UCSD-AML1 (cell line): ENCODE measurements at regions not wholly inside any gene's neighbourhood (a gene's known extent, or its start where the extent isn't known, plus 50 kb on each side); places are given as distances from the start of the nearest gene placed in this dataset.
A peak's percentile ranks its signal among the peaks of the same experiment; 100 is the strongest.

Experiments used
- DNase-seq: peaks from one replicate; lab custom pipeline; 2025; ENCODE audit not compliant: unreplicated experiment; lab: John Stamatoyannopoulos, UW

GRCh38 chr13:80237646-80238045 lies 103.3 kb downstream of the SPRY2 start:
- no peak for DNase-seq

DNA sequence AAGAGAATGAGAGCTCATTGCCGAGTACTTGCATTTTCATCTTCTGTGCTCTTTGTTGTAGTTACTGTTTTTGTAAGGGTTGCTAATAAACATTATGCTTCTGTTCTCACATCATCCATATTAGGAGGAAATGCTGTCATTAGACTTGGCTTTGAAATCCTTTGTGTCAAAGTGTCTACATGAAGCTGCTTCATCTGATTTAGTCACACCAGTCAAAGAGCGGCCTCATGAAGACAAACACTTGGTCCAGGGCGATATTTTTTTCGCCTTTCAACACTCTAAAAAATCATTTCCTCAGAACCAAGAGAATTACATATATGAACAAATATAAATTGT lies 105.0 kb downstream of the SPRY2 start:
- DNase-seq: no peak

GRCh38 chr13:80235166-80235966 lies 105.6 kb downstream of the SPRY2 start:
- no peak for DNase-seq

DNA sequence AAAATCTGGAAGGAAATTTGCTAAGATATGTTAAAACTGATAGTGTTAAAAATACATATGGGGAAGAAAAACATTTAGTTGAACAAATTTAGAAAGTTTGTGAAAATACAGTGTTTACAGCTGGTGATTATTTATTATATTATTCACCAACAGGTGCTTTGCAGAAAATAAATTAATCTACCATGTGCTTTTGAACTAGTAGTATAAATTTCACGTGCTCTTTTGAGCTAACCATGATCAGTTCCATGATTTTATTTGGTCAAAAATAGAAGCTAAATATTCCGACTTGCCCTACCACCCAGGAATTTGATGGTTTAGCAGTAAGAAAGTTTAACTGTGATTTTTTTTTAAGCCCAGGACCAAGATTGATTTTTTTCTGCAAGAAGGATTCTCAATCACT lies 113.3 kb downstream of the SPRY2 start:
- no peak for DNase-seq

GRCh38 chr13:80226645-80227044 lies 114.3 kb downstream of the SPRY2 start:
- DNase-seq: no peak

- DNase-seq: no peak
Measured at GRCh38 chr13:80224468-80224867, 116.5 kb downstream of the SPRY2 start.

DNA sequence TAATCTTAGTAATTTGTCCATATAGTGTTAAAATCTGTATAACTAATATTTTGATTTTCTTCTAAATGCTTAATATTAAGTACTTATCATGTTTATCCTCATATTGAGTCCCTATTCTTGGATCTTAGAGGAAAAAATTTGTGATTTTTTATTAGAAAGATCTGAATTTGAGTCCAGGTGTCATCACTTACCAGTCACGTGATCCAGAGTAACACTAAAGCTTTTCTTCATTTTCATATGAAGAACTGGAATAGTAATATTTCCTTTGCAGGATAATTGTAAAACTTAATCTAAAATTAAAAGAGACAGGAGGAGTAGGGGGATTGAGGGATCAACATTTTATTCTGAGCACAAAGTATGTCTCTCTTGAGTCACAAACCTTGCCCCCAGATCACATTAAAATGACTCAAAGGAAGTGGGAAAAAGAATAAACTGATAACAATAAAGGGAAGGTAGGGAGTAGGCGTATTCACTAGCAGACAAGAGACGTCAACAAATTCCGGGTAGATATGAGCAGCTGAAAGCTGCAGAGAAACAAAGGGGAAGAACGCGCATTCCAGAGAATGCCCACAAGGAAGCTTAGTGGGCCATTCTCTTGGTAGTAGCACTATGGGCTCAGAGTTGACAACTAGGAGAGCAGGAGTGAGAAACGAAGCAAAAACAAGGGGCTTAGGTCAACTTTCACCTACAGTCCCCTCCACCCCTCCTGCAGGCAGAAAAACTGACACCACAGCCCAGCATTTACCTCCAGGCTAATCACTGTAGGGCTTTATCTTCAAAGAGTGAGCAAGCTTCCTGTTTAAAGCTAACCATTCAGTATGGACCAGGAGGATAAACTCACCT lies 123.1 kb downstream of the SPRY2 start:
- DNase-seq: peak; percentile 25

DNA sequence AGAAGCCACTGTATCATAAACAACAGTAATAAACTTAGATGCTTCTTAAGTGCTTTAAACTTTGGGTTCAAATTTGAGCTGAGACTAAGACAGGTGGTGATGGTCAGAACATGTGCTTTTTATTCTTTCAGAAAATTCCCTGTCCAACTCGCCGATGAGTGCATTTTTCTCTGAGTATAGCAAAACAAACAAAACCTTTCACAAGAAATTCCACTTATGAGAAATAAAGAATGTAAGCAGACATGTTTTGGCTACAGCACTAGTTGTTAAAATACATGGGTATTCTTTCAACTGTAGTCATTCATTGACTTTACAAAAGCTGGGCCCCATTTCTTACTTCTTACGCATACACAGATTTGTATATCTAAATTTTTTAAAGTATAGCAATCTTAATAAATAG lies 125.6 kb downstream of the SPRY2 start:
- DNase-seq: no peak

GRCh38 chr13:80214521-80214991 lies 126.4 kb downstream of the SPRY2 start:
- no peak for DNase-seq

DNA sequence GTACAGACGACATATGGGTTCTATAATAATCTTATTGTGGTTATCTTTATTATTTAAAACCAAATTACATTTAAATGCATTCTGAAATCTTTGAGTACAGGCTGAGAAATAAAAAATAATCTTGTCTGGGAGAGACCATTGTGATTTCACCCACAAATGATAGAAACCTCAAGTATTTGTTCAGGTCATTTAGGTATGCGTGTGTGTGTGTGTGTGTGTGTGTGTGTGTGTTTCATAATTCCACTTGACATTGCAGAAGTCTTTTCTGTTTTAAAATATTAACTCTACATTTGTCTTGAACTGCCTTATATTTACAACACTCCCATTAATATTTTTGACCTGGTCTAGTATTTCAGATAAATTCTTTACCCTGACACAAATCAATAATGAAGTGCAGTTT lies 126.9 kb downstream of the SPRY2 start:
- DNase-seq: no peak

- DNase-seq: no peak
Measured at GRCh38 chr13:80213201-80213600, 127.7 kb downstream of the SPRY2 start.

- DNase-seq: no peak
Measured at GRCh38 chr13:80211566-80211965, 129.4 kb downstream of the SPRY2 start.

DNA sequence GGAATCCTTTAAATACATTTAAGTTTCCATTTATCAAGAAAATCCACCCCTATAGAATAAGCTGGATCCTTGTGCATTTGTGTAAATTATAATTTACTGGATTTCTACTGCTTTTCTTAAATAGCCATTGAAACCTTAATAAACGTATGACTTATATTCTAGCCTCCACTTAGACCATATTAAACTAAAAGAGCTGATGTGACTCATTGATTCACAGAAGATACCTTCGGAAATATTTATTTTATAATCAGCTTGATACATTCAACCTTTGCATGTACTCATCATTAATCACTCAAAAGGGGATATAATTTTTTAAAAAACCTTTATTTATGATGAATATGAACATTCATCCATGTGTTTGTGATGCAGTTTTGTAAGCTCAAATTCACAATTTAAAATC lies 136.3 kb downstream of the SPRY2 start:
- no peak for DNase-seq

DNA sequence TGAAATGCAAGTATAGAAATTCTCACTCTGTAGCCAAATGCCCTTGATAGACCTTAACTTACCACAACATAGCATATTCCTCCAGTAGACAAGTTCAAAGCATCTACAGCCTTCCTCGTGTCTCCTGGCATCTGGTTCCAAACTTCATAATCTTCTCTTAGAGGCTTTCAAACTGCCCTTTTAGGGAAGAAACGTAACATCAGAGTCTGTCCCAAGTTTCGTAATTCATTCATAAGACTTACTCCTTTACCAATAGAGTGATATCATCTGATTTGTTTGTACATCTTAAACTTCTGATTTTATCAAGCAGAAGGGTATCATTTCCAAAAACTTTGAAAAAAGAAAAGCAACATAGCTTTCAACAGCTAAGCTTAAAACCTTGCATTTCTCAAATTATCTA lies 137.4 kb downstream of the SPRY2 start:
- no peak for DNase-seq

GRCh38 chr13:80201694-80202468 lies 139.0 kb downstream of the SPRY2 start:
- no peak for DNase-seq

- no peak for DNase-seq
Measured at GRCh38 chr13:80199585-80200292, 141.2 kb downstream of the SPRY2 start.

- DNase-seq: no peak
Measured at GRCh38 chr13:80199067-80199466, 141.9 kb downstream of the SPRY2 start.

DNA sequence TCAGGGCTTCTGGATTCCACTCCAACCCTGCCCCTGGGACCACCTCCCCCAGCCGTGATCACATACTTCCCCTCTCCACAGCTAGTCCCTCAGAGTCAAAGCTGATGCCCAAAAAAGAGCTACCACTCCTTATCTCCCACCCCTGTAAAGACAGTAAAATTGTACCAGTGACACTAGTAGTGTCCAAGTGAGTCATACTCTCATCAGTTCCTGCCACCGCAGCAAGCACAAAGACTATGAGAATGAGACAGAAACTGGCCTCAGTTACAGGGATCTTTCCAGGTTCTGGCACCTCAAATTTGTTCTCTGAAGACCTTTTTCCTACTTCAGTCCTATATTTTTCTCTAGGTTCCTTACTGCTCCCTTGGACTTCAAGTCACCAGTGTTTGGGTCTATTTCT lies 144.2 kb downstream of the SPRY2 start:
- no peak for DNase-seq

- DNase-seq: no peak
Measured at GRCh38 chr13:80195649-80196048, 145.3 kb downstream of the SPRY2 start.

- DNase-seq: no peak
Measured at GRCh38 chr13:80189889-80190597, 150.9 kb downstream of the SPRY2 start.
